ENCODE measurements at regions not wholly inside any gene's neighbourhood (a gene's known extent, or its start where the extent isn't known, plus 50 kb on each side); places are given as distances from the start of the nearest gene placed in this dataset.

DNA sequence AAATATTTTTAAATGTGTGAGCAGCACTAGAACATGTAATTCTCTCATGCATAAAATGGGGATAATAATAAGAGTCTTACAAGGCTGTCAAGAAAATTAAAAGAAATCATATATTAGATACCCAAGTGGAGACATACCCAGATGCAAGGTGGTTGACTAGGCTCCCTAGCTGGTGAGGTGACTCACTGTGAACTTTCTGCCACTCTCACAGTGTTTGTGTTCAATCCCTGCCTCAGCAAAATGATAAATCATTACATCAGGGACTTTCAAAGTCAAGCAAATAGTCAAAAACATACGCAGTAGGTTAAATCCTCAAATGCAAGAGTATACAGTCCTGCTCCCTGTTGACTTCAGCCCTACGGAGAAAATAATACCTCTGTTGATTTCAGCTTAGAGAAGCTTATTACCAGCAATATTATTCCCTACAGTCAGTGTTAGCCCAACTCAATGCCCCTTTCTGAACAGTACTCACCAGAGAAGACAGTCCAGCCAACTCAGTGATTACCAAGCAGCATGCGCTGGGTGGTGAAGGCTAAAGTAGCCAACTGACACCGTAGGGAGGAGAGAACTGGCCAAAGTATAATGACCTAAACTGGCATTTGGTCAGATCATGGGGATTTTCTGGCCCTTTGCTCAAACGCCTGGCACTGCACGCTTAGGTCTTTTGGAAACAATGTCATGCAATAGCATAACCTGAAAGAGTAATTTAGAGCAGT, 73.1 kb upstream of the BARX2 start:
- no peak overlapping the region for H3K4me2 ChIP-seq
- H3K9me2 ChIP-seq (ENCODE audit: insufficient read depth), result no peaks in the 10 kb centered on the region; the same call in 1 of the 2 replicates
- Mint-ChIP-seq H3K27me3 (ENCODE audit: insufficient read depth, low read depth, poor library complexity) (no peaks in the 10 kb centered on the region), H3K9me3 (no peaks in the 10 kb centered on the region), H3K4me1 (peaks cover 4% of the 10 kb centered on the region; the same call in 2 of the 3 replicates), H3K27ac (no peak overlapping the region), H3K36me3 (ENCODE audit: low read depth) (no peaks in the 10 kb centered on the region), H3K4me3 (no peak overlapping the region)
- no peak overlapping the region for H3K4me3 ChIP-seq
- H3K4me1 ChIP-seq (ENCODE audit: insufficient read depth), result no peaks in the 10 kb centered on the region
- no peaks in the 10 kb centered on the region for H3F3A ChIP-seq (replicated peaks; ENCODE audit: low read depth)
- H2AFZ ChIP-seq, result no peak overlapping the region
- H3K27ac ChIP-seq (ENCODE audit: low read depth), result no peak overlapping the region
- ATAC-seq, result no peak
- no peaks in the 10 kb centered on the region for H3K79me2 ChIP-seq (replicated peaks; ENCODE audit: insufficient read depth)
- no peak for DNase-seq (ENCODE audit: low spot score)
- no peaks in the 10 kb centered on the region for H4K20me1 ChIP-seq (replicated peaks; ENCODE audit: insufficient read depth)
- no peaks in the 10 kb centered on the region for H3K27me3 ChIP-seq (ENCODE audit: insufficient read depth)
- no peaks in the 10 kb centered on the region for H3K36me3 ChIP-seq (ENCODE audit: insufficient read depth)
- TF ChIP-seq, protein P1, sequence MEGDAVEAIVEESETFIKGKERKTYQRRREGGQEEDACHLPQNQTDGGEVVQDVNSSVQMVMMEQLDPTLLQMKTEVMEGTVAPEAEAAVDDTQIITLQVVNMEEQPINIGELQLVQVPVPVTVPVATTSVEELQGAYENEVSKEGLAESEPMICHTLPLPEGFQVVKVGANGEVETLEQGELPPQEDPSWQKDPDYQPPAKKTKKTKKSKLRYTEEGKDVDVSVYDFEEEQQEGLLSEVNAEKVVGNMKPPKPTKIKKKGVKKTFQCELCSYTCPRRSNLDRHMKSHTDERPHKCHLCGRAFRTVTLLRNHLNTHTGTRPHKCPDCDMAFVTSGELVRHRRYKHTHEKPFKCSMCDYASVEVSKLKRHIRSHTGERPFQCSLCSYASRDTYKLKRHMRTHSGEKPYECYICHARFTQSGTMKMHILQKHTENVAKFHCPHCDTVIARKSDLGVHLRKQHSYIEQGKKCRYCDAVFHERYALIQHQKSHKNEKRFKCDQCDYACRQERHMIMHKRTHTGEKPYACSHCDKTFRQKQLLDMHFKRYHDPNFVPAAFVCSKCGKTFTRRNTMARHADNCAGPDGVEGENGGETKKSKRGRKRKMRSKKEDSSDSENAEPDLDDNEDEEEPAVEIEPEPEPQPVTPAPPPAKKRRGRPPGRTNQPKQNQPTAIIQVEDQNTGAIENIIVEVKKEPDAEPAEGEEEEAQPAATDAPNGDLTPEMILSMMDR (conservative IDR thresholded peaks at IDR 0.05; ENCODE audit: low read depth in 2 of 2), result no peak
- no peak for TF ChIP-seq EZH2 (IDR thresholded peaks at IDR 0.05; ENCODE audit: low read depth, unreplicated experiment)
- TF ChIP-seq EZH2phosphoT487 (IDR thresholded peaks at IDR 0.05; ENCODE audit: unreplicated experiment), result no peak
- no peak for TF ChIP-seq CREB1 (CRISPR knock-in tag; IDR thresholded peaks at IDR 0.05; ENCODE audit: low read depth)
- no peak for TF ChIP-seq JUNB (IDR thresholded peaks at IDR 0.05; ENCODE audit: unreplicated experiment)
- TF ChIP-seq, protein P2, sequence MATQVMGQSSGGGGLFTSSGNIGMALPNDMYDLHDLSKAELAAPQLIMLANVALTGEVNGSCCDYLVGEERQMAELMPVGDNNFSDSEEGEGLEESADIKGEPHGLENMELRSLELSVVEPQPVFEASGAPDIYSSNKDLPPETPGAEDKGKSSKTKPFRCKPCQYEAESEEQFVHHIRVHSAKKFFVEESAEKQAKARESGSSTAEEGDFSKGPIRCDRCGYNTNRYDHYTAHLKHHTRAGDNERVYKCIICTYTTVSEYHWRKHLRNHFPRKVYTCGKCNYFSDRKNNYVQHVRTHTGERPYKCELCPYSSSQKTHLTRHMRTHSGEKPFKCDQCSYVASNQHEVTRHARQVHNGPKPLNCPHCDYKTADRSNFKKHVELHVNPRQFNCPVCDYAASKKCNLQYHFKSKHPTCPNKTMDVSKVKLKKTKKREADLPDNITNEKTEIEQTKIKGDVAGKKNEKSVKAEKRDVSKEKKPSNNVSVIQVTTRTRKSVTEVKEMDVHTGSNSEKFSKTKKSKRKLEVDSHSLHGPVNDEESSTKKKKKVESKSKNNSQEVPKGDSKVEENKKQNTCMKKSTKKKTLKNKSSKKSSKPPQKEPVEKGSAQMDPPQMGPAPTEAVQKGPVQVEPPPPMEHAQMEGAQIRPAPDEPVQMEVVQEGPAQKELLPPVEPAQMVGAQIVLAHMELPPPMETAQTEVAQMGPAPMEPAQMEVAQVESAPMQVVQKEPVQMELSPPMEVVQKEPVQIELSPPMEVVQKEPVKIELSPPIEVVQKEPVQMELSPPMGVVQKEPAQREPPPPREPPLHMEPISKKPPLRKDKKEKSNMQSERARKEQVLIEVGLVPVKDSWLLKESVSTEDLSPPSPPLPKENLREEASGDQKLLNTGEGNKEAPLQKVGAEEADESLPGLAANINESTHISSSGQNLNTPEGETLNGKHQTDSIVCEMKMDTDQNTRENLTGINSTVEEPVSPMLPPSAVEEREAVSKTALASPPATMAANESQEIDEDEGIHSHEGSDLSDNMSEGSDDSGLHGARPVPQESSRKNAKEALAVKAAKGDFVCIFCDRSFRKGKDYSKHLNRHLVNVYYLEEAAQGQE (IDR thresholded peaks at IDR 0.05; ENCODE audit: unreplicated experiment), result no peak
- TF ChIP-seq POLR2AphosphoS5 (IDR thresholded peaks at IDR 0.05; ENCODE audit: low read depth), result no peak
- no peak for TF ChIP-seq STAT1 (IDR thresholded peaks at IDR 0.05; ENCODE audit: unreplicated experiment)
- TF ChIP-seq ZNF462 (CRISPR knock-in tag; IDR thresholded peaks at IDR 0.05), result no peak
- TF ChIP-seq ZNF114 (CRISPR knock-in tag; IDR thresholded peaks at IDR 0.05), result no peak

All from GM23338 (cell line).